ENCODE measurements at regions not wholly inside any gene's neighbourhood (a gene's known extent, or its start where the extent isn't known, plus 50 kb on each side); places are given as distances from the start of the nearest gene placed in this dataset.

DNA sequence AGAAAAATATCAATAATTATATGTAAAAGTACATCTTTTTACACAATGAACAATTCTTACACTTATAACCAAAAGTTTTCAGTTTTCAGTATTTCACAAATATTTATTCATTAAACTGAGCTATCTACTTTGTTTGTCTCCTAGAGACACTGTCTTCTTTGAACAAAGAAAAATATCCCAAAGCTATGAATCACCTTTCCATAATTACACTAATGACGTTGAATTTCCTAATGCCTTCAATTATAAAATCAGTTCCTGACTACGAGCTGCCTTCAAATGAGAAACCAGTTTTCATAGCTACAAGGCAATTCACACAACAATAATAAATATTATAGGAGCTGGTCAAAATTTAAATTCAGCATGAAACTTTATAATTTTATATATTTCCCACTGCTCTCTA is 201.8 kb upstream of the BRINP3 start:
- TF ChIP-seq EZH2 (IDR thresholded peaks at IDR 0.05; ENCODE audit: borderline replicate concordance, low read length) = no peak
- TF ChIP-seq, protein P1, sequence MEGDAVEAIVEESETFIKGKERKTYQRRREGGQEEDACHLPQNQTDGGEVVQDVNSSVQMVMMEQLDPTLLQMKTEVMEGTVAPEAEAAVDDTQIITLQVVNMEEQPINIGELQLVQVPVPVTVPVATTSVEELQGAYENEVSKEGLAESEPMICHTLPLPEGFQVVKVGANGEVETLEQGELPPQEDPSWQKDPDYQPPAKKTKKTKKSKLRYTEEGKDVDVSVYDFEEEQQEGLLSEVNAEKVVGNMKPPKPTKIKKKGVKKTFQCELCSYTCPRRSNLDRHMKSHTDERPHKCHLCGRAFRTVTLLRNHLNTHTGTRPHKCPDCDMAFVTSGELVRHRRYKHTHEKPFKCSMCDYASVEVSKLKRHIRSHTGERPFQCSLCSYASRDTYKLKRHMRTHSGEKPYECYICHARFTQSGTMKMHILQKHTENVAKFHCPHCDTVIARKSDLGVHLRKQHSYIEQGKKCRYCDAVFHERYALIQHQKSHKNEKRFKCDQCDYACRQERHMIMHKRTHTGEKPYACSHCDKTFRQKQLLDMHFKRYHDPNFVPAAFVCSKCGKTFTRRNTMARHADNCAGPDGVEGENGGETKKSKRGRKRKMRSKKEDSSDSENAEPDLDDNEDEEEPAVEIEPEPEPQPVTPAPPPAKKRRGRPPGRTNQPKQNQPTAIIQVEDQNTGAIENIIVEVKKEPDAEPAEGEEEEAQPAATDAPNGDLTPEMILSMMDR (conservative IDR thresholded peaks at IDR 0.05 in 1 of 2, IDR thresholded peaks at IDR 0.05 in 1 of 2; ENCODE audit: extremely low read depth in 1 of 2, insufficient read depth in 1 of 2, low read depth in 1 of 2, low read length in 2 of 2) = no peak

Measured in mammary epithelial cell (primary cell).